ENCODE measurements at regions not wholly inside any gene's neighbourhood (a gene's known extent, or its start where the extent isn't known, plus 50 kb on each side); places are given as distances from the start of the nearest gene placed in this dataset.

DNA sequence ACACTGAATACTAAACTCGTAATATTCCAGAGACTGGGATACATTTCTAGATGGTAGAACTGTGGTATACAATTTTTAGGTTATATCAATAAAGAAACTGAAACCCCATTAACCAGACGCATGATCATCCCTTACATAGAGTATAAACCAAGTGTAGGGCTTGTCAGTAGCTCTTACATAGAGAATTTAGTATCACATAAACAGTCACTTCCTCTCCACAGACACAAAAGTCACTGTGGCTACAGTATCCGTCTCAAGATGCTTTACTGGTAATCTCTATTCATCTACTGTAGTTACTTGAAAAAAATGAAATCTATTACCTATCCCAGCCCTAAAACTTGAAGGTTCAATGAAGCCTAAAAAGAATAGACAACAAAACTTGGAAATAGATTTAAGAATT lies 252.3 kb upstream of the TMPRSS15 start:
- TF ChIP-seq POLR2AphosphoS5 (IDR thresholded peaks at IDR 0.05) = no peak
- TF ChIP-seq EP300 (IDR thresholded peaks at IDR 0.05; ENCODE audit: low read depth) = no peak
- no peak for TF ChIP-seq POLR2A (IDR thresholded peaks at IDR 0.05)
- TF ChIP-seq CTCF (IDR thresholded peaks at IDR 0.05) = no peak
- H3K27me3 ChIP-seq = no peaks in the 10 kb centered on the region
- in situ Hi-C loops (cut with MboI; ENCODE audit: low pct_ligation_motif_present in 1 of 4, low pct_unique_long_range_greater_than_20kb in 1 of 4, low sequenced_read_pairs in 3 of 4) (no loop called here), intact Hi-C loops (cut with DNase I; ENCODE audit: low total_unique reads) (no loop called here)
- no peak for DNase-seq
- H3K4me3 ChIP-seq = no peak overlapping the region
- H3K27ac ChIP-seq = no peak overlapping the region
- H3K36me3 ChIP-seq = no peaks in the 10 kb centered on the region
- 34 to 51% methylated on average over 2 to 3 of the region's 3 CpGs for WGBS, 2 donors (ENCODE audit: low coverage in 1 of 2)
- no peaks in the 10 kb centered on the region for H3K9me3 ChIP-seq
- H3K4me1 ChIP-seq = no peaks in the 10 kb centered on the region

GRCh38 chr21:18661842-18662241 lies 258.3 kb upstream of the TMPRSS15 start:
- DNase-seq = no peak
- intact Hi-C loops (cut with DNase I; ENCODE audit: low total_unique reads) (no loop called here), in situ Hi-C loops (cut with MboI; ENCODE audit: low pct_ligation_motif_present in 1 of 4, low pct_unique_long_range_greater_than_20kb in 1 of 4, low sequenced_read_pairs in 3 of 4) (no loop called here)
- Histone ChIP-seq H3K4me3 (no peak overlapping the region), H3K27ac (no peak overlapping the region), H3K36me3 (no peaks in the 10 kb centered on the region), H3K9me3 (no peaks in the 10 kb centered on the region), H3K4me1 (peaks cover 0 to 8% (median 0%) of the 10 kb centered on the region in 4 donors), H3K27me3 (no peaks in the 10 kb centered on the region)
- no peak for TF ChIP-seq CTCF (IDR thresholded peaks at IDR 0.05)
- TF ChIP-seq EP300 (IDR thresholded peaks at IDR 0.05; ENCODE audit: low read depth) = no peak
- no peak for TF ChIP-seq POLR2AphosphoS5 (IDR thresholded peaks at IDR 0.05)
- TF ChIP-seq POLR2A (IDR thresholded peaks at IDR 0.05) = no peak
- 58 to 70% methylated on average over 3 of the region's 3 CpGs for WGBS, 2 donors (ENCODE audit: low coverage in 1 of 2)

GRCh38 chr21:18663663-18664062 lies 260.1 kb upstream of the TMPRSS15 start:
- Histone ChIP-seq H3K4me1 (peaks cover 0 to 8% (median 0%) of the 10 kb centered on the region in 4 donors), H3K27me3 (no peaks in the 10 kb centered on the region), H3K4me3 (no peak overlapping the region), H3K27ac (no peak overlapping the region), H3K36me3 (no peaks in the 10 kb centered on the region), H3K9me3 (no peaks in the 10 kb centered on the region)
- in situ Hi-C loops (cut with MboI; ENCODE audit: low pct_ligation_motif_present in 1 of 4, low pct_unique_long_range_greater_than_20kb in 1 of 4, low sequenced_read_pairs in 3 of 4) (no loop called here), intact Hi-C loops (cut with DNase I; ENCODE audit: low total_unique reads) (no loop called here)
- TF ChIP-seq POLR2AphosphoS5 (IDR thresholded peaks at IDR 0.05) = no peak
- TF ChIP-seq EP300 (IDR thresholded peaks at IDR 0.05; ENCODE audit: low read depth) = no peak
- TF ChIP-seq POLR2A (IDR thresholded peaks at IDR 0.05) = no peak
- TF ChIP-seq CTCF (IDR thresholded peaks at IDR 0.05) = no peak
- WGBS, 2 donors (ENCODE audit: low coverage in 1 of 2) = 80 to 88% methylated on average over 3 of the region's 3 CpGs
- no peak for DNase-seq

DNA sequence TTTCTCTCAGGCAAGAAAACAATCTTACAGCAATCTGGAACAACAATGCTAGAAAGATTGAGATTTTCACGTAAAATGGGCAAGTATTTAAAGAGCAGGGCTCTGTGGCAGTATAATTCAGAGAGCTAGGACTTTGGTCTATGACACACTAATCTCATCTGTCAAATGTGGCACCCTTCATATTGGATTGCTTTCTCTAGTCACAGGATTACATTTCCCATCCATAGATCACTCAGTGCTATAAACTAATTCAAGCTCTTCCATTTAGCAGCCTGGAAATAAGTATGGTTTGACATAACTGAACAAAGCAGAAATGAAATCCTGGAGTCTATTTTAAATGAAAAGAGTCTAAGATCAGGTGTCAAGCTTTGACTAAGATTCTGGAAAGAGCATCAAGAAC lies 263.1 kb upstream of the TMPRSS15 start:
- Histone ChIP-seq H3K4me3 (no peak overlapping the region), H3K9me3 (no peaks in the 10 kb centered on the region), H3K27me3 (no peaks in the 10 kb centered on the region), H3K27ac (no peak overlapping the region), H3K36me3 (no peaks in the 10 kb centered on the region), H3K4me1 (peaks cover 0 to 3% (median 0%) of the 10 kb centered on the region in 4 donors)
- no peak for TF ChIP-seq CTCF (IDR thresholded peaks at IDR 0.05)
- no peak for TF ChIP-seq POLR2AphosphoS5 (IDR thresholded peaks at IDR 0.05)
- TF ChIP-seq EP300 (IDR thresholded peaks at IDR 0.05; ENCODE audit: low read depth) = no peak
- TF ChIP-seq POLR2A (IDR thresholded peaks at IDR 0.05) = no peak
- intact Hi-C loops (cut with DNase I; ENCODE audit: low total_unique reads) (no loop called here), in situ Hi-C loops (cut with MboI; ENCODE audit: low pct_ligation_motif_present in 1 of 4, low pct_unique_long_range_greater_than_20kb in 1 of 4, low sequenced_read_pairs in 3 of 4) (no loop called here)
- 29 to 47% methylated on average over 1 of the region's 1 CpG for WGBS, 2 donors (ENCODE audit: low coverage in 1 of 2)
- no peak for DNase-seq
